GM10266 (cell line): ENCODE measurements at regions not wholly inside any gene's neighbourhood (a gene's known extent, or its start where the extent isn't known, plus 50 kb on each side); places are given as distances from the start of the nearest gene placed in this dataset.
A peak's percentile ranks its signal among the peaks of the same experiment; 100 is the strongest.
"Not testable (repeated sequence)": the region's sequence is repeated elsewhere in the genome, so short reads cannot be mapped to it uniquely, and the experiment has no call there.

Experiments used
- DNase-seq: peaks from one replicate; pipeline ENCODE4 v3.0.0; 2012; ENCODE audit errors: extremely low spot score
- CTCF ChIP-seq: IDR thresholded peaks from 2 replicates; pipeline ENCODE4 v1.5.1; 2012; ENCODE audit warnings: mild to moderate bottlenecking, low read depth; ENCODE audit not compliant: control insufficient read depth, insufficient read depth; ENCODE audit errors: missing control alignments

DNA sequence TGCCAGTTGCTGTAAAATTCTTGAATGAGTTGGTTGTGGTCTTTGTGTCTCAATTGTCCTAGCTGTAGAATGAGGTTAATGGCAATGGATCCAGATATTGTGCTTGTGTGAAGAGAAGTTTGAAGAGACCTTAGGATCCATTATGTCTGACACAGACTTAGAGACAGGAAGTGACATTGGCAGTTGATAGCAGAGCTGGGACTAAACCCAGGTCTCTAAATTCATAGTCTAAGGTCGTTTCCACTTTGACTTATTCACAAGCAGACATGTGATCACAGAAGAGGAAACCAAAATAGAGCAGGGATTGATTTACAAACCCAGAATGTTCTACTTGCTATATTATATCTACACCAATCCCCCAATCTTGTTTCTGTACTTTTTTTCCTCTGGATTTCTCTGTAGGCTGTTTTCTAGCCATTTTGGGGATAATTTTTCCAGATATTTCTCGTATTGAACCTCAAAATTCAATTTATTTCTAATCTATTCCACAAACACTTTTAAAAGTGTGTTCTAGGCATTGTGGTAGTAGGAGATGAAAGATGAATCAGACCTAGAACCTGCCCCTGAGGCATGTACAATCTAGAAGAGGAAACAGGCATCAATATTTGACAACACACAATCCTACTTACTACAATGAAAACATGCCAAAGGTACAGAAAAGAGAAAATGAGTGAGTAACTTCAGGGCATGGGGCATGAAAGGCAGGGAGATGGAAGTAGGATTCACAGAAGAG is 123.3 kb downstream of the NFKBIZ start:
- no peak for DNase-seq
- no peak for TF ChIP-seq CTCF

DNA sequence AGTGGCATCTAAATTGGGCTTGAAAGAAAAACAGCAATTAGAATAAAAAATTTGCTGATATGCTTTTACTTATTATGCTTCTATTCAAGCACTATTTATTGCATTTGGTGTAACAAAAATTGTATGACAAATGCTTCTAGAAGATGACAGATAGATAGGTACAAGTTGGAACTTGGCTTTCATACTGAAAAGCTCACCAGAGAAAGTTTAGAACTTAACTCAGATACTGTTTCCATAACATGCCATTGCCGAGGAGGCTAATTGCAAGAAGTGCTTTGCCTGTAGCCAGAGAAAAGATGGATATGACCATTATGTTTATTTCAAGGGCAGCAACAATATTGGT is 123.8 kb downstream of the NFKBIZ start:
- no peak for TF ChIP-seq CTCF
- DNase-seq: no peak

DNA sequence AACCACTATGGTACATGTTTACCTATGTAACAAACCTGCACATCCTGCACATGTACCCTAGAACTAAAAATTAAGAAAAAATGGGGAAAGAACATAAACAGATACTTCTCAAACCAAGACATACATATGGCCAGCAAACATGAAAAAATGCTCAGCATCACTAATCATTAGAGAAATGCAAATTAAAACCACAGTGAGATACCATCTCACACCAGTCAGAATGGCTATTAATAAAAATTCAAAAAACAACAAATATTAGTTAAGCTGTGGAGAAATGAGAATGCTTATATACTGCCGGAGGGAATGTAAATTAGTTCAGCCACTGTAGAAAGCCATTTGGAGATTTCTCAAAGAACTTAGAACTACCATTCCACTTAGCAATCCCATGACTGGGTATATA is 126.1 kb downstream of the NFKBIZ start:
- not testable (repeated sequence) for DNase-seq

DNA sequence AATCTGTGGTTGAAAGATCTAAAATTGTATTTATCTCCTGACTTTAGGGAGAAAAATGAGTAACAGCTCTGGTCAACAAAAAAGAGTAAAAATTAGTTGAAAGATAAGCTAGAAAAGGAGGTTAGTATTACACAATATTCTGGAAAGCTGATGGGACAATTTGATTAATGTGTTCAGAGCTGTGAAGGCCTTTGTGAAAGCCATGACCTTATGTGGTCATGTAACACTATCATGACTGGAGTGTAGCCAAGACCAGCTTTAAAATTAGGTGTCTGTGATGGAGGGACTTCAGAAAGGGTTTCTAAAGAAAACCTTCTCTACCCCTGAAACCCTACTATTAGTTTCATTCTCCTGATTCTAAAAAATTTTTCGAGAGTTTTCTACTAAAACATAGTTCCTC is 127.2 kb downstream of the NFKBIZ start:
- peak; percentile 34 for DNase-seq
- TF ChIP-seq CTCF: no peak

GRCh38 chr3:101978348-101978747 is 129.0 kb downstream of the NFKBIZ start:
- no peak for DNase-seq
- no peak for TF ChIP-seq CTCF

DNA sequence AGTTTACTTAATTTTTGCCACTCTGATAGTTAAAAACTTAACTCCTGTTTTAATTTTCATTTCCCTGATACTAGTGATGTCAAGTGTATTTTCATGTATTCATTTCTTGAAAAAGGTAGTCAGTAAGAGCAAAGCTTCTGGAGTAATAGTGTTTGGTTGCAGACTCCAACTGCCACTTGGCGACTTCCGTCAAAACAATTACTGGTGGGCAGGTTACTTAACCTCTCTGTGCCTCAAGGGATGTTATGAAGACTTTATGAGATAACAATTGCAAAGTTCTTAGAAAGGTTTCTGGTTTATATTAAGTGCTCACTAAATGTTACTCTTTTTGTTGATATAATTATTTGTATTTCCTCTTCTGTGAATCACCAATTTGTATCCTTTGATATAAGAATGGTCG is 129.7 kb downstream of the NFKBIZ start:
- no peak for TF ChIP-seq CTCF
- DNase-seq: no peak

DNA sequence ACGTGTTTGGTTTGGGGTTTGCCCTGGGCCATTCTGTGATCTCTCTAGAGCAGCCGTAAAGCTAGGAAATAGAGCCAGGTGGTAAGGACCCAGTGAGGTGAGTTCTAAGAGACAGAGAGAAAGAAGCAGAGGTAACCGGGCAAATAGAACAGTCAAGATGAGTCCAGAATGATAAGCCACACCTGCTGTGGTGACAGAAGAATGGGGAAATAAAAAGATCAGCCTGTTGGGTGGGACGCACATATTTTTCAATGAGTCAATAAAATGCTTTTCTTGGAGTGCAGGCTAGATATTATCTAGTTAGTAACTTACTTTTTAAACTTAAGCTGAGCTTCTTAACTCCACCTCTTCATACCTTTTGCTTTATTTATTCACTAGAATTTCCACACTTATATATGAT is 135.0 kb downstream of the NFKBIZ start:
- TF ChIP-seq CTCF: no peak
- DNase-seq: no peak

DNA sequence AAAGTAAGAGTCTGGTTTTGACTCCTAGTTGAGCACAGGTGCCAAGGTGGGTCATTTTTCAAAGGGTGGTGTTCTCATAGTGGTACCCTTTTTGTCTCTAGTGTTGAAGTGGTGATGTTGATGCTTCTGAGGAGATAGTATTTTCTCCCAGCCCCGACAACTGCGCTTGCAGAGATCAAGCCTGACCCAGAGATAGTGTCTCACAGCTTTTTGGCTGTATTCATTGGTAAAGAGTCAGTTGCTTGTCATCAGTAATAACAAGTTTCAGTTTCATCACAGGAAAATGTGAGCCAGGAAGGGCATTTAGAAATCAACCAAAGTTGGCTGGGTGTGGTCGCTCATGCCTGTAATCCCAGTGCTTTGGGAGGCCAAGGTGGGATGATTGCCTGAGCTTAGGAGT is 139.3 kb downstream of the NFKBIZ start:
- no peak for DNase-seq
- TF ChIP-seq CTCF: no peak
